HCT116 (cell line): ENCODE measurements at regions not wholly inside any gene's neighbourhood (a gene's known extent, or its start where the extent isn't known, plus 50 kb on each side); places are given as distances from the start of the nearest gene placed in this dataset.

Experiments used
- ATAC-seq: fragments of 200-7000 bp; cut with Tn5 transposase; 2 replicates; pipeline ENCODE4 v1.9.1; 2020; ENCODE audit warnings: mild to moderate bottlenecking, moderate library complexity
- BruUV-seq: library from RNA; stranded (reverse); fragments of 400-500 nt; replicated peaks from 2 replicates; lab custom pipeline; 2021; lab: Mats Ljungman, UMichigan
- CTCF ChIA-PET: fragments of 300-600 bp; sonication (Branson Sonifier 250); formaldehyde crosslinking; loops from one replicate; lab custom pipeline; 2021; ENCODE audit warnings: antibody characterized with exemption; lab: Charles Lee
- POLR2A ChIA-PET: fragments of 300-600, 350-600 bp; sonication (Branson Sonifier 250); formaldehyde crosslinking; loops from one replicate; lab custom pipeline; 2021; ENCODE audit warnings: antibody characterized with exemption; lab: Charles Lee
- RAD21 ChIA-PET, 2 experiments: fragments of 300-600 bp; sonication (Branson Sonifier 250); formaldehyde crosslinking; loops; one replicate each; lab custom pipeline; 2023; ENCODE audit warnings: low total read pairs in 2 of 2; ENCODE audit not compliant: uncharacterized antibody in 2 of 2, unreplicated experiment in 2 of 2, low non-redundant PET in 1 of 2; lab: Charles Lee
- DNase-seq: peaks from one replicate; pipeline ENCODE4 v3.0.0-alpha.2; 2010; ENCODE audit warnings: low read depth, low spot score
- H2AFZ ChIP-seq: fragments of 200-600 bp; shearing (Covaris generic), sonication (generic); 2 replicates; pipeline ENCODE4 v1.6.1; 2017; ENCODE audit warnings: low read depth, mixed run types, mixed read lengths, antibody characterized with exemption, low read length; ENCODE audit not compliant: poor library complexity, severe bottlenecking
- H3K27ac ChIP-seq: 2 replicates; pipeline ENCODE4 v1.5.1; 2012; ENCODE audit warnings: low read depth, low read length
- H3K27me3 ChIP-seq: fragments of 200-600 bp; sonication (generic); 2 replicates; pipeline ENCODE4 v1.6.1; 2016; ENCODE audit warnings: mixed run types, low read length, mixed read lengths; ENCODE audit not compliant: insufficient read depth
- H3K36me3 ChIP-seq, 2 experiments: fragments of 200-500 bp in 1 of 2; fragments of 200-600 bp in 1 of 2; sonication (Bioruptor generic) in 1 of 2; sonication (generic) in 1 of 2; 2 replicates each; pipeline versions ENCODE4 v1.5.1 to v1.6.1; 2014 to 2016; ENCODE audit warnings: low read length in 2 of 2, inconsistent platforms in 1 of 2, mixed read lengths in 1 of 2, mixed run types in 1 of 2; ENCODE audit not compliant: insufficient read depth in 2 of 2, control insufficient read depth in 1 of 2
- H3K4me1 ChIP-seq, 2 experiments: fragments of 200-600 bp in 1 of 2; sonication (generic) in 1 of 2; 2 replicates each; pipeline versions ENCODE4 v1.5.1 to v1.6.1; 2012 to 2017; ENCODE audit warnings: low read length in 2 of 2, inconsistent platforms in 1 of 2, mild to moderate bottlenecking in 1 of 2, mixed read lengths in 1 of 2, mixed run types in 1 of 2, moderate library complexity in 1 of 2; ENCODE audit not compliant: insufficient read depth in 2 of 2, control insufficient read depth in 1 of 2
- H3K4me2 ChIP-seq: fragments of 200-600 bp; sonication (generic); 2 replicates; pipeline ENCODE4 v1.6.1; 2017; ENCODE audit warnings: mixed run types, low read length, mixed read lengths
- H3K4me3 ChIP-seq, 2 experiments: fragments of 200-600 bp in 1 of 2; sonication (generic) in 1 of 2; replicated peaks in 1 of 2; 2 replicates each; pipeline ENCODE4 v1.5.1; 2011 to 2016; ENCODE audit warnings: low read length in 2 of 2, control low read depth in 1 of 2, low read depth in 1 of 2, mild to moderate bottlenecking in 1 of 2, mixed read lengths in 1 of 2, mixed run types in 1 of 2
- H3K79me2 ChIP-seq: fragments of 200-600 bp; sonication (generic); 2 replicates; pipeline ENCODE4 v1.6.1; 2017; ENCODE audit warnings: mild to moderate bottlenecking, mixed run types, low read length, moderate library complexity, mixed read lengths; ENCODE audit not compliant: insufficient read depth
- H3K9ac ChIP-seq: fragments of 200-600 bp; sonication (generic); 2 replicates; pipeline ENCODE4 v1.6.1; 2016; ENCODE audit warnings: low read length, mixed read lengths
- H3K9me2 ChIP-seq: fragments of 200-600 bp; sonication (generic), shearing (Covaris generic); 2 replicates; pipeline ENCODE4 v1.6.1; 2017; ENCODE audit warnings: mixed run types, mild to moderate bottlenecking, moderate library complexity; ENCODE audit not compliant: insufficient read depth
- H3K9me3 ChIP-seq, 2 experiments: fragments of 200-500 bp in 1 of 2; fragments of 200-600 bp in 1 of 2; sonication (Bioruptor generic) in 1 of 2; sonication (generic) in 1 of 2; 2 replicates each; pipeline ENCODE4 v1.6.1; 2014 to 2017; ENCODE audit warnings: low read length in 2 of 2, mixed read lengths in 2 of 2, inconsistent platforms in 1 of 2, low read depth in 1 of 2, mild to moderate bottlenecking in 1 of 2, mixed run types in 1 of 2, moderate library complexity in 1 of 2; ENCODE audit not compliant: control insufficient read depth in 1 of 2, insufficient read depth in 1 of 2
- H4K20me1 ChIP-seq: fragments of 200-600 bp; sonication (generic), shearing (Covaris generic); 2 replicates; pipeline ENCODE4 v1.6.1; 2017; ENCODE audit warnings: mixed run types, mild to moderate bottlenecking, moderate library complexity; ENCODE audit not compliant: insufficient read depth
- ATF3 ChIP-seq: IDR thresholded peaks from 2 replicates; pipeline ENCODE4 v1.6.1; 2012
- CTCF ChIP-seq, 3 experiments: fragments of 200-600 bp in 1 of 3; sonication (generic) in 1 of 3; IDR thresholded peaks in 2 of 3; conservative IDR thresholded peaks in 1 of 3; 2 replicates each; pipeline ENCODE4 v1.5.1; 2012 to 2017; ENCODE audit warnings: low read depth in 2 of 3, low read length in 2 of 3, antibody characterized with exemption in 1 of 3, borderline replicate concordance in 1 of 3, control low read depth in 1 of 3, mild to moderate bottlenecking in 1 of 3, mixed read lengths in 1 of 3, mixed run types in 1 of 3, moderate library complexity in 1 of 3; ENCODE audit not compliant: insufficient read depth in 1 of 3
- ELF1 ChIP-seq: IDR thresholded peaks from 2 replicates; pipeline ENCODE4 v1.6.1; 2012; ENCODE audit warnings: low read depth, borderline replicate concordance
- EZH2 ChIP-seq: fragments of 200-600 bp; sonication (generic); IDR thresholded peaks from 2 replicates; pipeline ENCODE4 v1.6.1; 2017; ENCODE audit warnings: antibody characterized with exemption, mixed run types
- EZH2phosphoT487 ChIP-seq: fragments of 200-600 bp; IDR thresholded peaks from 2 replicates; pipeline ENCODE4 v1.6.1; 2018; ENCODE audit warnings: antibody characterized with exemption, borderline replicate concordance
- MAX ChIP-seq: IDR thresholded peaks from 2 replicates; pipeline ENCODE4 v1.6.1; 2012
- POLR2A ChIP-seq: IDR thresholded peaks from 2 replicates; pipeline ENCODE4 v1.7.0; 2011; ENCODE audit warnings: borderline replicate concordance; ENCODE audit not compliant: insufficient read depth, insufficient read length; ENCODE audit errors: extremely low read depth
- POLR2AphosphoS5 ChIP-seq: IDR thresholded peaks from 2 replicates; pipeline ENCODE4 v1.6.1; 2011; ENCODE audit warnings: mild to moderate bottlenecking, low read depth, low read length, moderate library complexity
- RAD21 ChIP-seq: IDR thresholded peaks from 2 replicates; pipeline ENCODE4 v1.6.1; 2012; ENCODE audit warnings: low read depth, mild to moderate bottlenecking
- SP1 ChIP-seq: IDR thresholded peaks from 2 replicates; pipeline ENCODE4 v1.6.1; 2012; ENCODE audit warnings: low read depth
- ZFX ChIP-seq: fragments of 450-650 bp; IDR thresholded peaks from 2 replicates; pipeline ENCODE4 v1.6.1; 2017
- ZNF274 ChIP-seq: fragments of 200-500 bp; sonication (Bioruptor generic); IDR thresholded peaks from 2 replicates; pipeline ENCODE4 v1.6.1; 2014; ENCODE audit warnings: mild to moderate bottlenecking, low read depth, low read length, inconsistent platforms
- intact Hi-C: fragments of 100-400 bp; cut with micrococcal nuclease; formaldehyde crosslinking; loops from 2 replicates; pipeline ENCODE4 v1.10.0; 2022

GRCh38 chr3:61425356-61425755 lies 136.0 kb upstream of the PTPRG start:
- ATAC-seq: no peak
- RAD21 ChIA-PET: no interaction called here
- H3K36me3 ChIP-seq: no peaks in the 10 kb centered on the region
- H3K9me2 ChIP-seq: no peaks in the 10 kb centered on the region
- H3K9me3 ChIP-seq: no peaks in the 10 kb centered on the region
- no peak overlapping the region for H2AFZ ChIP-seq
- TF ChIP-seq MAX (no peak), POLR2AphosphoS5 (no peak), POLR2A (no peak), SP1 (no peak), ATF3 (no peak), EZH2 (no peak), CTCF (IDR thresholded peaks at IDR 0.05 in 2 of 3, conservative IDR thresholded peaks at IDR 0.05 in 1 of 3; ENCODE audit: borderline replicate concordance in 1 of 3, insufficient read depth in 1 of 3, low read depth in 2 of 3, low read length in 2 of 3) (no peak), RAD21 (no peak), EZH2phosphoT487 (no peak), ZNF274 (no peak), ELF1 (no peak), ZFX (no peak)
- POLR2A ChIA-PET: no interaction called here
- H3K9ac ChIP-seq: no peak overlapping the region
- H3K4me1 ChIP-seq: no peaks in the 10 kb centered on the region
- CTCF ChIA-PET: no interaction called here
- H3K79me2 ChIP-seq: no peaks in the 10 kb centered on the region
- DNase-seq: no peak
- BruUV-seq: no TSS peak
- H3K27me3 ChIP-seq: peaks cover 3% of the 10 kb centered on the region; the same call in 1 of the 2 replicates
- H4K20me1 ChIP-seq: no peaks in the 10 kb centered on the region
- intact Hi-C loops: no loop called here
- H3K4me2 ChIP-seq: no peak overlapping the region
- no peak overlapping the region for H3K27ac ChIP-seq
- no peak overlapping the region for H3K4me3 ChIP-seq
